ENCODE measurements at regions not wholly inside any gene's neighbourhood (a gene's known extent, or its start where the extent isn't known, plus 50 kb on each side); places are given as distances from the start of the nearest gene placed in this dataset.

DNA sequence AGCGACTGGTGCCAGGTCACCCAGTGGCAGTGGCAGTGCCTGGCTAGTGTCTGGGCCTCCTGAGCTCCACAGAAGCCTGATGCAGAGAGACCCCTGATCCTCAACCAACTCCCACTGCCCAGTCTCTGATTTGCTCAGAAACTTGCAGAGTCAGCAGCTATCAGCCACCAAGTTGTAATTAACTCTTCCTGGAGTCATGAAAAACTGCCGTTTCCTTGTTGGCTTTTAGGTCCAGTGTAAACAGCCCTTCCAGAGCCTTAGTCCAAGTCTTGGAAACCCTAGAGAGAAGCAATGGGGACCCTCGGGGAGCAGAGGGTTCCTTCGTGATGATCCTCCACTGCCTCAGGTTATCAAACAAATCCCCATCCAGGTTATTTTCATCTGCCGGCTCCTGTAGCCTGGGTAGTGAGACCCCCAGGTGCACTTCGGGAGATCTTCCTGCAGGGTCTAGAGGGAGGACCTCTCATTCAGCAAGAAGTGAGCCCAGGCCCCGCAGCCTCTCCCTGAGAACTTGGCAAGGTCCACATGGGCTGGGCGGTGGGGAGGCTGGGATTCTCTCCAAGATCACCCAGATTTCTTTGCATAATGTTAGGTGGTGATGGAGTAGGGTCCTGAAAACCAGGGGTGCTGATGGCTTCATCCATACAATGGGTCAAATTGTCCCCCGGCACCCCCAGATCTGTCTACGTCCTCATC is 137.7 kb upstream of the HDAC4 start:
- DNase-seq: no peak

DNA sequence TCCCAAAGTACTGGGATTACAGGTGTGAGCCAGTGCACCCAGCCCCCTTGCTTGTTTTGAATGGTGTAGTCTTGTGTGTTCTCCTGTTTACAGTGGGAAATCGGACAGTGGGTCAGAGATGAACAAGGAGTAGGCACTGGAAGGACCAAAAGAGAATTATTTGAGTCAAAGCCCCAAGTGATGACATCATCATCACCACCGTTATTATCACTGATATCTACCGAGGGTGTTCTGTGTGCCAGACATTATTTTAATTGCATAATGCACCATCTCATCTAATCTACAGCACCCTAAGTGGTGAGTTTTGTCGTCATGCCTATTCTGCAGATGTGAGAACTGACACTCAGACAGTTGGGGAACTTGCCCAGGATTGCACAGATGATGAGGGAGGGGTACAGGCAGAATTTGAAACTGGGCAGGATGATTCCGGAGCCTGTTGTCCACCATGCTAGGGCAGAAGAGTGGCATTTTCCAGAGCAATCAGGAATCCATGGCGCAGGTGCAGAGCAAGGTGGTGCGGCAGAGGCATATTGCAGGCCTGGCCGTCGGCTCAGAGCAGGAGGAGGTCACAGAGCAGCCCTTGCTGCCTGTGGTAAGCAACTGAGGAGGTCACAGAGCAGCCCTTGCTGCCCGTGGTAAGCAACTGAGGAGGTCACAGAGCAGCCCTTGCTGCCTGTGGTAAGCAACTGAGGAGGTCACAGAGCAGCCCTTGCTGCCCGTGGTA is 137.0 kb upstream of the HDAC4 start:
- DNase-seq: no peak

DNA sequence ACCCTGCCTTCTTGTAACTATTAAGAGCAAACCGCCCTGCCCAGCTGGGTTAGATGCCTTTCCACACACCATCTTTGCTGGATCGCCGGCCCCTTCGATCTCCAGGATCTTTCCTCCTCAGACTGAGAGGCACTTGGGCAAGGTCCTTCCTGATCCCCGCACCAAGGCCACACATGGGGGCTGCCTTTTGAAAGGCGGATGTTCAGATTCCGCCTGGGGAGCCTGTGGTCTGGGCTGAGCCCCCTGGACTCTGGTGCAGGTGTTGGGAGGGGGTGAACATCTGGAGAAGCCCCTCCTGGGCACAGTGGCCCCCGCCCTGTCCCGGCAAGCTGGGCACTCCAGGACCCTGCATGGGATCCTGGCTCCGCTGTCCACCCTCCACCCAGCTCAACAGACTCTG is 135.4 kb upstream of the HDAC4 start:
- DNase-seq: no peak

DNA sequence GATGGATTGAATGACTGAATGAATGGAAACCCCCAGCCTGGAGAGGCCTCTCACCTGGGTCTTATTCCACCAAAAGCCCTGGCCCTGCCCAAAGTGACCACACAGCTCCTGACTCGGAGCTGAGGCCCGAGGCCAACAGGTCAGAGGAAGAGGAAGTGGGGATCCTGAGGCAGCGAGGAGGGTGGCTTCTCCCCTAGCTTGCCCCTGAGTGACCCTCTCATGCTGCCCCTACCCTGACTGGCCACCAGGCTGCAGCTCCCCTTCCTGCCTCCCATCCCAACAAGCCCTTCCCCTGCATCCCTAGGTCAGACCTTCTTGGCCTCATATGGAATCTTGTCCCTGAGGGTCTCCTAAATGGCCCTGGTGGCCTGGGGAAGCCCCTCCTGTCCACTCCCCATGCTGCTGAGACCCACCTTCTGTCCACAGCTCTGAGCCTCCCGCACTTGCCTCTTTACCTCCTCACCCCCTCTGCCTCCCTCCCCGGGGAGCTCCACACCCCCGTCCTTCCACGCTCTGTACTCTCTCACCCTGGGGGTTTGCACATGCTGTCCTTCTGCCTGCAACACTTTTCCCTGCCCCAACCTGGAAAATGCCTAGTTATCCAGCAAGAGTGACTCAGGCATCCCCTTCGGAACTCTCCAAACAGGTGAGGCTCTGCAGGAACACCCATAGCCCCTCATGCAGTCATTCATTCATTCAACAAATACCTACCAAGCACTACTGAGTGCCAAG is 134.8 kb upstream of the HDAC4 start:
- no peak for DNase-seq

DNA sequence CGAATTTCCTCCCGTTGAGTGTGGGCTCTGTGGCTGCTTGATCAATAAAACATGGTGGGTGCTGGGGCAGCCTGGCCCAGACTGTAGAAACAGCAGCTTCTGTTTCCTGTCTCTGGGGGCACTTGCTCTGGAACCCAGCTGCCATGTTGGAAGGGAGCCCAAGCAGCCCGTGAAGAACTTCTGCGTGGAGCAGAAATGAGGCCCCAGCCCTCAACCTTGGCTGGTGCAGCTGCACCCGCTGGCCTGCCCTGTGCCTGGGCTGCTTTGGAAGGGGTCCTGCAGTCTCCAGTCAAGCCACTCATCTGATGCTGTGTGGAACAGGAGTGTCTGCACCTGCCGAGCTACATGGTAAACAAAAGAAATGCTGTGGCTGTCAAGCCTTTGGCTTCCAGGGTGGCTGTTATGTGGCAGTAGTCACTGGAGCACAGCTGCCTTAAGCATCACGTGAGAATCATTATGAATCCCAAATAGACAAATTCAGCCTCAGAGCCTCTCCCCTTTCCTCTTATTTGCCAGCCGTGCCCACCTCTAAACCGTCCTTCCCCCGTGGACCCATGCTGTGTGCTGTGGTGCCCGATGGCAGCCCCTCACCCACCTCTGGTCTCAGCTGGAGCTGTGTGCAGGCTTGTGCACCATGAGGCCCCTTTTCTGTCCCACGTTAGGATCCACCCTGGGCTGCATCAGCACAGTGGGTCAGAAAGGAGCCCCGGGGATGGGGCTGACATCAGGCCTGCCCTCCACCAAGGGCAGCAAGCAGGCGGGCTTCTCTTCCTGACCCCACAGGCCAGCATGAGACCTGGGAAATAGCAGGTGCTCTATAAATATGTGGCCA is 134.0 kb upstream of the HDAC4 start:
- no peak for DNase-seq

DNA sequence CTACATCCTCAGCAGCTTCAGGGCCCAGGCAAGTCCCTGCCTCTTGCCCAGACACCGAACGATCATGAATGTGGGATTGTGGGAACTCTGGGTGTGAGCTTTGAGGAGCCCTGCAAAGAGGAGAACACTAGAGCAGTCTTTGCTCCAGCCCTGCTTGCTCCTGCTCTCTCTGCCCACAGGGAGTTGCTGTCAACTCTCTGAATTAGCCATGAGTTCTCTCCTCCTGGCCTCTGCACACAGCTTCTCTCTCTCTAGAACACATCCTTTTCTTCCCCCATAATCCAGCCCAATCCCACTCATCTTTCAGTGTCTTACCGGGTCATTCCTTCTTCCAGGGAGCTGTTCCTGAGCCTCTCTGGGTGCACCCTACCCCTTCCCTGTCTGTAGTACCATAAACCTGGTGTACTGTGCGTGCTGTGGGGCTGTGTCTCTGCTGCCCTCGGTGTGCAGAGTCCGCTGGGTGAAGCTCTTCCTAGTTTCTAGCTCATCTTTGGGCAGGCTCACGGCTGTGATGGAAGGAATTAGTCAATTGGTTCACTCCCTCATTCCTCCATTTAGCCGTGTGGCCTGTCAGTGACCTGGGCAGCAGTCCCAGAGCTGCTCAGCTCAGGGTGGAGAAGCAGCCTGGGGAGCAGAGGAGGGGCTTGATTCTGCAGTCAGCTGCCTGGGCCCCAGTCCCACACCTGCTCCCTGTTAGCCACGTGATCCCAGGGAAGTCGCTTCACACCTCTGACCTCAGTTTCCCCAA is 132.9 kb upstream of the HDAC4 start:
- DNase-seq: no peak

DNA sequence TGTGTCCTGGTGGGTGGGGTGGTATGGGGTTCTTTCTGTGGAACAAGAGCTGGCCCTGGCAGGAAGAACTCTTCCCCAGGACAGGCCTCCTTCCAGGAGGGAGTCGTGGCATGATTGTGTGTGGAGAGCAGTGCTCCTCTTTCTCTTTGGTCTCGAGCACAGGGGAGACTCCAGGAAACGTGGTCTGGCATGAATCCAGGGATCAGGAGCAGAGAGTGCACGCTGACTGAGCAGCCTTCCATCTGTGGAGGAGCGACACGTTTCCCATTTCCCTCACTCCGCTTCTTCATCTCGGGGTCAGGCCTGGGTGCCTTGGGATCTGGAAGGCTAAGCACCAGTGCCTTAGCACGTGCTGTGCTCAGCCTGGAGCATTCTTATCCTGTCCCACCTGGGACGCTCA is 132.0 kb upstream of the HDAC4 start:
- DNase-seq: no peak

DNA sequence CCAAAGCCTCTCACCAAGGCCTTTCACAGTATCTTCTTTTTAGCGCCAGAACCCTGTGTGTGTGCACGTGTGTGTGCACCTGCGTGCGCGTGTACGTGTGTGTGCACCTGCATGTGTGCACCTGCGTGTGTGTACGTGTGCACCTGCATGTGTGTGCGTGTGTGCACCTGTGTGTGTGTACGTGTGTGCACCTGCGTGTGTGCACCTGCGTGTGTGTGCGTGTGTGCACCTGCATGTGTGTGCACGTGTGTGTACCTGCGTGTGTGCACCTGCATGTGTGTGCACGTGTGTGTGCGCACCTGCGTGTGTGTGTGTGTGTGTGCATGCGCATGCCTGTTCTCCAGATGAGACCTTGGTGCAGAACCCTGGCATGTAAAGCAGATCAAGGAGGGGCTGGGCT is 131.4 kb upstream of the HDAC4 start:
- no peak for DNase-seq

DNA sequence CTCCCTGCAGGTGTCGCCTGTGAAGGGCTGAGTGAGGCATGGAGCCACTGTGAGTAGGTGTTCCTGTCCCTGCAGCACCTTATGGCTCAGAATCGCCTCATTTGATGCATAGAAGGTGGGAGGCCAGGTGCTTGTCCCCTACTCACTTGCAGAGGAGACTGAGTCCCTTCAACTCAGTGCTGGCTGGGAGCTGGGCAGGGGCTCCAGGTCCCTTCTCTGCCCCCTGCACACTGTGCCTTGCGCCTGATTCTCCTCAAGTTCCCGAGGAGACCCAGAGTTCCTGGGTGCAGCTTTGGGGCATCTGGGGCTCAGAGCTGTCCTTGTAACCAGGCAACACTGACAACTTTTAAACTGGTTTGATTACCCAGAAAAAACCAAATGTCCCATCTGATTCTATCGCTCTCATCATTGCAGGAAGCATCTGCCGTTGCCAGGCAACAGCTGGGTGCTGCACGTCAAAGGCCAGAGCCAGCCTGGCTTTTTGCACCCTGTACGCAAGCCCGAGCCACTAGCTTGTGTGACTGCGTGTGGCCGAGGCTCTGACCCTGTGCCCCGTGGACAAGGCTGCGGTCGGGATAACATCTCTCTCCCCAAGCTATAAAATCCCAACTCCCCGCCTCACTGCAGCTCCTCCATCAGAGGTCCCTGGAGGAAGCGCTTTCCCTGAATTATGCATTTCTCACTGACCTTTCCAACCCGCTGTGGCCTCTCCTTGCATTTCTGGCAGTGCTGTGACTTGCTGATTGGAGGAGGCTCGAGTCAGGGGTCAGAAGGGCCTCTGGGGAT is 130.8 kb upstream of the HDAC4 start:
- no peak for DNase-seq

DNA sequence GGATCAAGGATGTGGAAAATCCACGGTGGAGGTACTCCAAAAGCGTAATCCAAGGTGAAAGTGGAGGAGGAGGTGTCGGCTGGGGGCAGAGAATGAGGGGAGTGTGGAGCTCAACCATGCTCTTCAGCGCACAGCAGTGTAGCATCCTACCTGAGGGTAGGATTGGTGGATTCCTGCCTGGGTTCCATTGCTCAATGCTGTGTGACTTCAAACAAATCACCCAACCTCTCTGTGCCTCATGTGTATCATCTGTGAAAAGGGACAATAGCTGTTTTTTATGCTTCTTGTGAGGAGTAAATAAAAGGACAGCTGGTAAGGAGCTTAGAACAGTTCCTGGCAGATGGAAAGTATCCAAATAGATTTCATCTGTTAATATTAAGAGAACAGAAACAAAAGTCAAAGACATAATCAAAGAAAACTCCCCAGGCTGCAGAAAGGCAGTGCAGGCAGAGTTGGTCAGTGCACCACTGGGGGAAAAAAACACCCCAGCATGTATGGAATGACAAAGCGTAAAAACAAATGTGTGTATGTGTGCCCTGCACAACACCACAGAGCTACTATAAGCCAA is 130.0 kb upstream of the HDAC4 start:
- DNase-seq: no peak

DNA sequence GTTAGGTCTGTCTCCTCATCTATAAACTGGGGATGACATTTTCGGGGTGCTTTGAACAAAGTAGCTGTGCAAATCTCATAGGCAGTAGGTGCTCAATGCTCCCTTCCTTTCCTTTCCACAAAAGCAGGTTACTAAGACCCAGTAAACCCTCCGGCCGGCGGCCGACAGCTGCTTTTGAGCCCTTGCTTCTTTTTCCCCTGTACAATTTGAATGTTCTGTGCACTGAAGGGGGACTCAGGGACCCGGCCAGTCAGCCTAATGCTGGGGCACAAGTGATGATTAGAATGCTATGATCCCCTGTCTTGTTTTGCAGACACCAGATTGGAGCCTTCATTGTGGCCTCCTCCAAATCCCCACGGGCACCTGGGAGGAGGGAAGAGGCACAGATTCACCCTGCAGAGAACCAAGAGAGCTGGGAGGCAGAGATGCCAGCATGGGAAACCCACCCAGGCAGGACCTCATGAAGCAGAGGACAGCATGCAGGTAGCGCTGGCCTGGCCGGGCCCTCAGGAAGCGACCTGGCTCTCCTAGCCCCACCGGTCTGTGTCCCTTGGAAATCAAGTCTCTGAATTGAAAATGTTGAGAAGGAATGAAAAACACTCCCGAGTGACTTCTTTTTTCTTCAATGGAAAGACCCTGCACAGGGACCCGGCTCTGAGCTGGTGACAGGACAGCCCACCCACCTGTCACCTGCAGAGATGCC is 128.6 kb upstream of the HDAC4 start:
- no peak for DNase-seq

DNA sequence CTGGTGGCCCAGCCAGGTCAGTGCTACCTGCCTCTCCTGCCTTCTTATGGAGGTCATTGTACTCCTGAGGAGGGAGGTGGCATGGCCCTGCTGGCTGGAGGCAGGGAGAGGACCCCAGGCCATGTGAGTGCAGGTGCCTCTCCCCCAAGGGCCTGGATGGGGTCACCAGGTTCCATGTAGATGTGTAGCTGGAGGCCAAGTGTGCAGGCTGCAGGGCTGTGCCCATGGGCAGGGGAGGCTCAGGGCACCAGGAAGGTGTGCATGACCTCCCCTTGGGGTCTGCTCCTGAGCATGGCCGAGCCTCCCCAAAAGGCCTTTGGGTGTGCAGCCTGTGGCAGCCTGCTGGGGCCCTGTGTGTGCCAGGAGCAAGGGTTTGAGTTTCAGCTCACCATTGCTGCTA is 128.1 kb upstream of the HDAC4 start:
- no peak for DNase-seq

DNA sequence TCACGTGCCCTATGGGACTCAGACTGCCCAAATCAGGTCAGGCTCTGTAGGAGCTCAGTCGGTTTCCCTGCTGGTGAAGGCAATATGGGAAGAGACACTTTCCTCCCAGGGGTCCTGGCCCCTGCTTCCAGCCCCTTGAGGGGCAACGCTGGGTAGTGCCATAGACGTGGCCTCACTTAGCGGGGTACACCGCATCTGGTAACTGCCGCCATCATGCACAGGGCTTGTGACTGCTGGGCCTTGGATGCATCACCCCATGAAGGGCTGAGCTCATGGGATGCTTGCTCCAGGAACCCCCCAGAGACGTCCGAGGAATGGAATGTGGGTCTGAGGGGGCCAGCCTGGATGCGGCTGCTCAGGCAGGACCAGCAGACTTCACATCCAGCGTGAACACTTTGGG is 127.3 kb upstream of the HDAC4 start:
- no peak for DNase-seq

DNA sequence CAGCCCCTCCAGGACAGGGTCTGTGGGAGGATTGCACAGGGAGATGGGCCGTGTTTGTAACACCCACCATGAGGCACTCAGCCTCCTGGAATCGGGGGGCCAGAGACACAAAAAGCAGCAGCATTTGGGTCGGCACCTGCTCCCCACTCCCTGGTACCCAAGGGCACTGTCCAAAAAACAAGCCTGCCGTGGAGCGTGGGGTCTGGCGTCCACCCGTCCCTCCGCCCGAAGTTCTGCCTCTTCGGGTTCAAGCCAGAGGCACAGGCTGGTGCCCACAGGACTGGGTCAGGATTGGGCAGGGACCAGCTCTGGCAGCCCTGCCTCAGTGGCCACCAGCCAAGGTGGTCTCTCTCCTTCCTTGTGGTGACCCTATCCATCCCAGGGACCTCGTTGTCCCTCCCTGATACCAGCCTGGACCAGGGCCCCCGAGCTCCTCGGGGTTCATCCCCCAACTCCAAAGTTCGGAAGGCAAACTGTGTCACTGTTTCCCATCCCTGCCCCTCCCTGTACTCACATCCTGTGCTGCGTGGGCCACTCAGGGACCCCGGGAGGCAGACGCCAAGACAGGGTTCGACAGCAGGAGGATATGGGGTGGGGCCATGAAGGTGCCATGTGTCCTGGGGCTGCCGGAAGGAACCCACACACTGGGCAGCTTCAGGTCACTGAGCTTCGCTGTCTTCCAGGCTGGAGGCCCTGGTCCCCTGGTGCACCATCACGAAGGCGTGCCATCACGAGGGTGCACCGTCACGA is 126.0 kb upstream of the HDAC4 start:
- no peak for DNase-seq

DNA sequence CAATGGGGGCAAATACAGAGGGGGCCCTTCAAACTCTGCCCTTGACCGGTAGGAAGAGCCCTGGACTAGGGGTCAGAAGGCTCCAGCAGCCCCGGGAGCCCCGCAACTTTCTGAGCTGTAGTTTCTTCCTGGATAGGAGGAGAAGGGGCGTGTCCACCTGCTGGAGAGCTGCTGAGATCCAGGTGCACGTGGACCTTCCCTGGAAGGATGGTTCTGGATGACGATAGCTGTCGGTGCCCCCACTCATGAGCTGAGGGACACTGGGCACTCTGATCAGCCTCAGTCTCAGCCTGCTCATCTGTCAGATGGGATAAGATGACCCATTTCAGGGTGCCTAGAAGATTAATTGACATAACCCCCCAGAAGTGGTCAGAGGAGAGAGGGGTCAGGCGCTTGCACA is 125.2 kb upstream of the HDAC4 start:
- no peak for DNase-seq

DNA sequence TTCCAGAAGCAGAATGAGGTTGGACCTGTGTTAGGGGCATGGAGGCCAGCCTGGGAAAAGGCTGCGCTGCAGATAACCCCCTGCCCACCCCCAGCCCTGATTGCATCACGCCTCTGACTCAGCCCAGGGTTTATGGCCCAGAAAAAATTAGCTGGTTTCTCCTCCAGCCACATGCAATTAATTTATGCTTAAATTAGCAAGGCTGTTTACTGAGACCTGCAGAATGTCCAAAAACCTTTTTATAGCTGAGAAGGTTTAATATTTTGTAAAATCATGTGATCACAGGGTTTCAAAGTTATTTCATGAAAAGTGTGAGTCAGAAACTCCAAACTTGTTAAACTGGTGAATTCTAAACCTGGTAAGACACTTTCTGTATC is 123.1 kb upstream of the HDAC4 start:
- DNase-seq: no peak

DNA sequence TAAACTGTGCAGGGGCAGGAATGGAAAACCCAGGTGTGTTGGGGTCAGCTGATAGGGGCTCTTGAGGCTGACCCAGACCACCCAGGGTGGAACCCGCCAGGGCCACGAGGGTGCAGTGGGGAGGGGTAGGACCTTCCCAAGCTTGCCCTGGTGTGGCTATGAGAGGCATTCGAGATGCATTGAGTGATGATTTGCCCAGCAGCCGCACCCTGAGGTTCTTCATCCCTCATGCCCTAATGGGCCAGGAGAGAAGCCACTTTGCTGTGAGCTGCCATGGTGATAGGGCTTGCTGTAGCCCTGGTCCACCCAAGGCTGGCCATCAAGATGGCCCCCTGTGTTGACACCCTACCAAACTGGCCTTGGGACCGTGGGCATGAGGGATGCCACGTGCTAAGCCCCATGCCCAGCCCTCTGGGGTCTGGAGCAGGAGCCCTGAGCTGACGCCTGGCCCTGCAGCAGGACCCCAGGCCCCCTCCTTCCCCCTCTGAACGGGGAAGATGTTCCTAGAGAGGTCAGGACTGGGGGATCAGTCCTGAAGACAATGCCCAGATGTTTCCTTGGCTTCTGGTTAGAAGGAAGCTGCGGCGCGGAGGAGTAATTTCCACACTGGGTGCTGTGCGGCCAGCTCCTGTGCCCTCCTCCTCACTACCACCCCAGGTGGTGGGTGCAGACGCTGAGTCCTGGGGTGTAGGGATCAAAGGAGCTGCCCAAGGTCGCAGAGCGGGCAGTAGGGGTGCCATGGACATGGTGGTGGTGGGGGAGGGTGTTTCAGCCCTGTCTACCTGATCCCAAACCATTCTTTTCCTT is 122.5 kb upstream of the HDAC4 start:
- no peak for DNase-seq

DNA sequence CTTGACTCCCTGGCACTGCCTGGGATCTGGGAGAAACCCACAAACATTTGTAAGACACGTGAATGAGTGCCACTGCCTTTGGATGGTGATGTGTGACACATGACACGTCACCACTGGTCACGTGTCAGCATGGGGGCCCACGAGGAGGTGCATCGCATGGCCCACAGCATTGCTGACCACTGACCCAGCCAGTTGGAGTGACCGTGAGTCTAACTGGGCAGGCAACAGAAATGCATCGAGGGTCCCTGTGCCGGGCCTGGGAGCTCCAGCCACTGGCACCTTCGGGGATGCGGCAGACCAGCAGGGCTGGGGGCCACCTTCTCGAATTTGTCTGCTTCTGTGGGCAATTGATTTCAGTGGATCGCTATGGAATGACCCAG is 121.9 kb upstream of the HDAC4 start:
- DNase-seq: no peak

Data from activated effector memory CD4-positive, alpha-beta T cell treated with anti-CD3 and anti-CD28 coated beads, Interleukin-2, amount 50 U/mL, for 16 hours (primary cell).